ENCODE measurements at regions not wholly inside any gene's neighbourhood (a gene's known extent, or its start where the extent isn't known, plus 50 kb on each side); places are given as distances from the start of the nearest gene placed in this dataset.

- TF ChIP-seq CTCF (IDR thresholded peaks at IDR 0.05): no peak
- TF ChIP-seq EZH2 (IDR thresholded peaks at IDR 0.05; ENCODE audit: borderline replicate concordance, insufficient read depth, low read depth, low read length, poor library complexity, severe bottlenecking): no peak
Observed at GRCh38 chrX:121245763-121246162, 198.4 kb downstream of the GLUD2 start.

Data from B cell (primary cell).